ENCODE measurements at regions not wholly inside any gene's neighbourhood (a gene's known extent, or its start where the extent isn't known, plus 50 kb on each side); places are given as distances from the start of the nearest gene placed in this dataset.

GRCh38 chr3:116947148-116947547, 237.6 kb downstream of the TUSC7 start:
- no peak for TF ChIP-seq CTCF (IDR thresholded peaks at IDR 0.05; ENCODE audit: low read depth, low read length)
- no peak for DNase-seq (ENCODE audit: low read depth, low spot score)
- in situ Hi-C loops (cut with HindIII; ENCODE audit: low sequenced_read_pairs): no loop called here
- no peak overlapping the region for H3K4me3 ChIP-seq (ENCODE audit: low read depth, low read length)

- in situ Hi-C loops (cut with HindIII; ENCODE audit: low sequenced_read_pairs): no loop called here
- no peak for DNase-seq (ENCODE audit: low read depth, low spot score)
- no peak for TF ChIP-seq CTCF (IDR thresholded peaks at IDR 0.05; ENCODE audit: low read depth, low read length)
These were observed 238.2 kb downstream of the TUSC7 start for GRCh38 chr3:116947809-116948208.

GRCh38 chr3:116950301-116951055, 240.9 kb downstream of the TUSC7 start:
- in situ Hi-C loops (cut with HindIII; ENCODE audit: low sequenced_read_pairs): no loop called here
- no peak for TF ChIP-seq CTCF (IDR thresholded peaks at IDR 0.05; ENCODE audit: low read depth, low read length)
- DNase-seq (ENCODE audit: low read depth, low spot score): no peak
- no peak overlapping the region for H3K4me3 ChIP-seq (ENCODE audit: low read depth, low read length)

More at GRCh38 chr3:116947809-116948208, 238.2 kb downstream of the TUSC7 start:
- H3K4me3 ChIP-seq (ENCODE audit: low read depth, low read length): no peak overlapping the region

GRCh38 chr3:116951610-116952009, 242.0 kb downstream of the TUSC7 start:
- DNase-seq (ENCODE audit: low read depth, low spot score): no peak
- no peak overlapping the region for H3K4me3 ChIP-seq (ENCODE audit: low read depth, low read length)
- TF ChIP-seq CTCF (IDR thresholded peaks at IDR 0.05; ENCODE audit: low read depth, low read length): no peak
- in situ Hi-C loops (cut with HindIII; ENCODE audit: low sequenced_read_pairs): no loop called here

- no peak for TF ChIP-seq CTCF (IDR thresholded peaks at IDR 0.05; ENCODE audit: low read depth, low read length)
- DNase-seq (ENCODE audit: low read depth, low spot score): no peak
- in situ Hi-C loops (cut with HindIII; ENCODE audit: low sequenced_read_pairs): no loop called here
These were observed 248.7 kb downstream of the TUSC7 start for GRCh38 chr3:116958291-116958690.

GRCh38 chr3:116961106-116961505, 251.5 kb downstream of the TUSC7 start:
- no peak overlapping the region for H3K4me3 ChIP-seq (ENCODE audit: low read depth, low read length)
- in situ Hi-C loops (cut with HindIII; ENCODE audit: low sequenced_read_pairs): no loop called here
- no peak for DNase-seq (ENCODE audit: low read depth, low spot score)
- TF ChIP-seq CTCF (IDR thresholded peaks at IDR 0.05; ENCODE audit: low read depth, low read length): no peak

More at GRCh38 chr3:116958291-116958690, 248.7 kb downstream of the TUSC7 start:
- H3K4me3 ChIP-seq (ENCODE audit: low read depth, low read length): no peak overlapping the region

All from astrocyte of the spinal cord (primary cell).